HG02938 (cell line): ENCODE measurements at regions not wholly inside any gene's neighbourhood (a gene's known extent, or its start where the extent isn't known, plus 50 kb on each side); places are given as distances from the start of the nearest gene placed in this dataset.
"Not testable (repeated sequence)": the region's sequence is repeated elsewhere in the genome, so short reads cannot be mapped to it uniquely, and the experiment has no call there.

Source experiments
- ATAC-seq: cut with Tn5 transposase; IDR thresholded peaks from one replicate; pipeline ENCODE4 v1.9.1; 2021; ENCODE audit warnings: mild to moderate bottlenecking, moderate library complexity; ENCODE audit not compliant: unreplicated experiment

DNA sequence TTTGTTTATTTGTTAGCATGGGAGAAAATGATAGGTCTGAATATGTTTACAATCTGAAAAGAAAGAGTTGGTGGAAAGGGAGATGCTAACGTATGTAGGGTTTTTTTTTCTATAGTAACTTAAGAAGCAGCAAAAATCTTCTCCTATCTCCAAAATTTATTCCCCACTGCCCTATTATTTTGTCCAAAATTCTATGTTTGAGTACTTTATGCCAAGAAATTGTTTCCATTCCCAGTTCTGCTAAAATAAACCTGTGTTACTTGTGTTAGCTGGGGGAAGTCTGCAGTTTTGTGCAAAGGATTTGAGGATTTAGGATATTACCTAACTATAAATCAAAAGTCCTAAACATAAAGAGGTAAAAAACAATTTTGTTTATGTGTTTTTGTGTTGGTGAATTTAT is 2770.4 kb upstream of the PCDH20 start:
- ATAC-seq: no peak

DNA sequence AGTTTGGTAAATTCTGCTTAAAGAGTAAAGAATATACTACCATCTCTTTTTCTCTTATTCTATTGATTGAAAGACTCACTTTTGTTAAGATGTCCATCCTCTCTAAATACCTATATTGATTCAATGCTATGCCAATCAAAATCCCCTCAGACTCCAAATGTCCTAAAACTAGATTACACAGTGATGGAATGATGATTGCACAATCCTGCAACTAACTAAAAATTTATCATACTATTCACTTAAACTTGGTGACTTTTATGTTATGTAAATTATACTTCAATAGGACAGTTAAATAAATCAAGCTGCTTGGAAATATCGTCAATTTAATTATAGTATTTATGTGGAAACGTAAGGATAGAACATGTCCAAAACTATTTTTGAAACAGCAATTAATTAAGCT is 2765.1 kb upstream of the PCDH20 start:
- no peak for ATAC-seq

DNA sequence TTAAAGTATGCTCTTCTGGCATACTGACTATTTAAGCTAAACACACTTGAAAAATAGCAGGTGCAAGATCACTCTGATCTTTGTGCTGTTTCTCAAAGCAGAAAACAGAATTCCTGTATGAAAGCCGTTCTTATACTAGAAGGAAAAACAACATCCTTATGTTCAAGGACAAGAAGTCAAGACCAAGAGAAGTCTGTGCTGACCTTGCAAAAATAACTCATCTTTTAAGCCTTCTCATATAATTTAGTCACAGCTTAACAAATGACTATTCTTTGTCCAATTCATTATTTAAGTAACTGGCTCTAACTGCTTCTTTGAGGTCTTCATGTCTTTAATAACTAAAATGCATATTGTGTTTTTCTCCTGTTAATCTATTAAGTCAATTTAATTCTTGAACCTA is 2750.2 kb upstream of the PCDH20 start:
- ATAC-seq: no peak

DNA sequence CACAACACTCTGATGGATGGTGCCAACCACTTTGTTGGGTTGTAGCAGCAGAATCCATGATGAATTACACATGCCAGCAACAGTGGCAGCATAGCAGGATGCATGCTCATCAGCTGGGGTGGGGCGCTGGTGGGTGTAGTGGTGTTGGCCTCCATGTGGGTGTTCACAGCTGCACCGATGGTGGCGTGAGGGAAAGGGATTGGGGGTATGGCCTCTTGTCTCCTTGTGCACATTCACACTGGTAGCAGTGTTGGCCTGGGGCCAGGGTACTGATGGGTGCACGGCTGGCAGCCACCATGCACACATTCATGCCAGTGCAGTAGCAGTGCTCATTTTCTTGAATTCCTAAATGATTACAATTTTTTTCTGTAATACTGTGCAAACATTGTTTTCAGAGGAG is 2748.8 kb upstream of the PCDH20 start:
- no peak for ATAC-seq

DNA sequence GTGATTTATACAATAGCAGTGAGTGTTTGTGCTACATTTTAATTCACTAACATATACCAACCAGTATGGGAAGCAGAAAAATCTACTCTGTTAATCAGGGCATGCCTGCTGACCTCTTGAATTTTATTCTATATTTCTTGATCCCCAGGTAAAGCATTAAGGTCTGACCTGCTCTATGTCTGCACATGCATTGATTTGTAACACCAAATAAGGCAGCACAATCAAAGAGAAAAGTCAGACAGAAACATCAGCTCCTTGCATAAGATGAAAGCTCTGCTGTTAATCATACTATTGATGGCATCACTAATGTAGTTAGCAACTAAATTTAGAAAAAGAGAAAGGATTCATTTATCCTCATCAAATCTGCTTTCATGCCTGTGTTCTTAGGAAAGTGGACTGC is 2744.8 kb upstream of the PCDH20 start:
- ATAC-seq: no peak

DNA sequence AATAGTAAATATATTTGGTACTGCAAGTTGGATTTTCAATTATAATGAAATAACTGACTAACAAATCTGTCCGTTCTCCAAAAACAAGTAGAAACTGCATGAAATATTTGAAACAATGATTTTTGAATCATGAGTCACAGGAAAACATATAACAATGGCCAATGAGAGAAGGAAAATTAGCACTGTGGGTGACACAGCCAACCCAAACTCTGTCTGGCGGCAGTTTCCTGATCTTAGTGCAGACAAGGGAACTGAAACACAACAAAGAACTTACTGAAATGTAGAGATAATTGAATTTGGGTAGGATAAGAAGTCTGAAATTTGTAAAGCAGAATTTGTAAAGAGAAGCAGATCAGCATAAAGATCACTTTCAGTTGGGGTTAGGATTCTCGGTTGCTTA is 2743.3 kb upstream of the PCDH20 start:
- no peak for ATAC-seq

DNA sequence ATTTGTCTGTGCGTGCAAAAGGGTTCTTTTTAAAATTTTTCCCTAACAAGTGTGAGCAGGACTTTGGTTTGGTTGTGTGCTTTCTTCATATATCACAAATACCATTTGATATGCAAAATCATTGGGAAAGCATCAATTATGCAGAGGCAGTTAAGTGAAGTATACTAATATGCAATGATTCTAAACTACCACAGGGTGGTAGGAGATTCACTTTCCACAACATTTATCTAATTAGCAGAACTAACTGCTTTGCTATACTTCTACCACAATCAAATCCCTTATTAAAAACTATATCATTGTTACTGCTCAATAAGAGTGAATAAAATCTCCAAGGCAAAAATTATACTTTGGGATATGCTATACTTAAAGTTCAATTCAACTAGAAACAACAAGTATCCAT is 2738.9 kb upstream of the PCDH20 start:
- no peak for ATAC-seq

DNA sequence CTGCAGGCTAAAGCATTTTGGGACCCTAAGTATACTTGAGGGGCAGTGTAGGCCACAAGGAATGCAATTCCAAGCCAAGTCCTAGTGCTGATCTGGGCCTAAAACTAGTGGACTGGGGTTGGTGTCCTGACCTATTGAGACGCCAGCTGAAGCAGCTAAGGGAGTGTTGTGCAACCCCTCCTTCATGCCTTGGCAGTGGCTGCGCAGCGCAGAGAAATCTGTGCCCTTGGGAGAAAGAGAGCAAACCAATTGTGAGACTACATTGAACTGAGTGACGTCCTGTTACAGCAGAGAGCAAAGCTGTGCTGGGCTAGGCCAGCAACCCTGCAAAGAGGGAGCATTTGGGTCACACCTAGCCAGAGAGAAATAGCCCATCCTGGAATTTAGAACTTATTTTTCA is 2715.0 kb upstream of the PCDH20 start:
- no peak for ATAC-seq

DNA sequence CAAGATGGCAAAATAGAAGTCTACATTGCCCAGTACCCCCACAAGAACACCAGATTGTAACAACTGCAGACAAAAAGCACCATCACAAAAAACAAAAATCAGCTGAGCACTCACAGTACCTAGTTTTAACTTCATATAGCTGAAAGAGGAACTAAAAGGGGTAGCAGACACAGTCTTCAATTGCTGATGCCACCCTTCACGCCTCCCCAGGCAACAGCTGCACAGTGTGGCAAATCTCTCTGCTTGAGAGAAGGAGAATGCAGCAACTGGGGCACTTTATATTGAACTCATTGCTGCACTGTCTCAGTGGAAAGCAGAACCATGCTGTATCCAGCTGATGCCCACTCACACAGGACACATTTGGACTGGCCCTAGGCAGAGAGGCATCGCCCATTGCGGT is 2714.5 kb upstream of the PCDH20 start:
- ATAC-seq: no peak

DNA sequence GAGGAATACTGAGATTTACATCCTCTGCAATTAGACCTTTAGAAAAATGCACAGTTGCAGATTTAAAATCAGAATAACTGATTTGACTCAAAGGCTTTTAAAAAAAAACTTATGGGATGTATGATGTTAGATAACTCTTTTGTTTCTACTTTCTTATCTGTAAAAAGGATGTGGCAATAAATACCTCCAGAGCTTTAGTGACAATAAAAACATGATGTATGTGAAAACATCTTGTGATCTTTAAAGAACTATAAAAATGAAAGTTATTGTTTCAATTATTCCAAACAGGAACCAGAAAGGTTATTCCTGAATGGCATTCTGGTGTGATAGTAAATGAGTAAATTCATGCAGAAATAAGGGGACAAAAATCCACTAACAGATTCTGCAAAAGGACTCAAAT is 2712.2 kb upstream of the PCDH20 start:
- ATAC-seq: no peak

DNA sequence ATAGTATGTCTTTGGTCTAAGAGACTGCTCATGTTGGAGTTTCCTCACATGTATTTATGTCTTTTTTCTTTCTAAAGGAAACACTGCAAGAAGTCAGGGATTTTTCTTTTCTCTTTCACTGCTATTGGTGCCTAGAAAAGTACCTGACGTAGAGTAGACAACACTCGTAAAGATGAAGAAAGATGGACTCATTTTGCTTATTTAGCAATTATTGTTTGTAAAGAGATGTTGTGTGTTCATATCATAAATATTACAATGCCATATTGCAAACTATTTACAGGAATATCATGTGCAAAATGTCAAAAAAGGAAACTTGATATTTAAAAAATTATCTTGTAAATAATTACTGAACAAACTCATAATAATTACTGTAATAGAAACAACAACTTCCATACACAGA is 2711.5 kb upstream of the PCDH20 start:
- ATAC-seq: no peak

DNA sequence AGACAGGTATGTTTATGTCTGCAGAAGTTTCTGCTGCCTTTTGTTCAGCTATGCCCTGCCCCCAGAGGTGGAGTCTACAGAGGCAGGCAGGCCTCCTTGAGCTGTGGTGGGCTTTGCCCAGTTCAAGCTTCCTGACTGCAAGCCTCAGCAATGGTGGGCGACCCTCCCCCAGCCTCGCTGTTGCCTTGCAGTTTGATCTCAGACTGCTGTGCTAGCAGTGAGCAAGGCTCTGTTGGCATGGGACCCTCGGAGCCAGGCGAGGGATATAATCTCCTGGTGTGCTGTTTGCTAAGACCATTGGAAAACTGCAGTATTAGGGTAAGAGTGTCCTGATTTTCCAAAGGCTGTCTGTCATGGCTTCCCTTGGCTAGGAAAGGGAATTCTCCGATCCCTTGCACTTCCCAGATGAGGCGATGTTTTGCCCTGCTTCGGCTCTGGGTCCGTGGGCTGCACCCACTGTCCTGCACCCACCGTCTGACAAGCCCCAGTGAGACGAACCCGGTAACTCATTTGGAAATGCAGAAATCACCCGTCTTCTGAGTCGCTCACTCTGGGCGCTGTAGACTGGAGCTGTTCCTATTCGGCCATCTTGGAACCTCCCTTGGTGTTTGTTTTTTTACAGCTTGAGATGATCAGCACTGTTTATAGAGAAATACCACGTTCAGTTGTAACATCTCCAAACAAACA is 2705.5 kb upstream of the PCDH20 start:
- not testable (repeated sequence) for ATAC-seq

DNA sequence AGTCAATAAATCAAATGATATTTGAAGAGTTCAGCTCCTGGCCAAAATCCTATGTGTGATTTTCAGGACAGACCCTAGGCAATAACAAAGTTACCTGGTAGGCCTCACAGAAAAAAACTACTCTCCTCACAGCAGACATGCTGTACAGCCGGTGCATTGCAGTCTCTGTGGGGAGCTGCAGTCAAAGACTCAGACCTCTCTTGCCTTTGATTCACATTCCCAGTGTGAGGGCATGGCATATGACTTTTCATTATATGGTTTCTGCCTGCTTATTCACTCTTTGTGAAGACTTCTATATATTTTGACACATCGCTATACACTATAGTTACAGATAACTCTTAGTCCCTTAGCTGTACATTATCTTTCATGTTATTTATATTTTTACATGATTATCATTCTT is 2684.3 kb upstream of the PCDH20 start:
- ATAC-seq: no peak

DNA sequence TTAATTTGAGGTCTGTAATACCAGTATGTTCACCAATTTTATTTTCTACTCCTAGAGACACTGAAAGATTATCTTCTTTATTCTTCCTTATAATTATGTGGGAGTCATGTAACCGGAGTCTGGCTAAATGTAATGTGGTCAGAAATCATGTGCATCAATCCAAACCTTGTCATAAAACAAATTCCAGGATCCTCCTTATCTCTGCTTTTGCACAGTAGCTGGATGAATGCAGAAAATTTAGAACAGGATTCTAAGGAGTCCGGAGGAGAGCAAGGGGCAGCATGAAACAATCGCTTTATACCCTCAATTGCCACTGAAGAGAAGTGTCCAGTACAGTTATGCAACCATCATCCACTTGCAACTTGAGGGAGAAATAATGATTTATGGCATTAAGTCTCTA is 2674.7 kb upstream of the PCDH20 start:
- no peak for ATAC-seq

DNA sequence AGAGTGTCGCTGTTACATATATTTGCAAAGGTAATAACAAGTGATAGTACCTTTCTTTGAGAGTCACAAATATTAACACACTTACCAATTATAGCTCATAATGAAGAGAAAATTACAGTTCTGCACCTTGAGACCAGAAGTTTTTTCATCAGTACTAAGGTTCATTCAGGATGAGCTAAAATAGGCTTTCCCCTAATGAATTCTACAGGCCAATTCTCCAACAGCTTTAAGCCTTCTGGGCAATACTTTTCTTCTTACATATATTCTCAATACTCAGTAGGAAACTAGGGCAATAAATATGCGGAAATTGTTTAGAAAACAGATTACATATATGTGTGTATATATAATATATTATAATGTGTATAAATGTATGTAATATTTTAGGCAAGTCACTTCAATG is 2672.8 kb upstream of the PCDH20 start:
- no peak for ATAC-seq

DNA sequence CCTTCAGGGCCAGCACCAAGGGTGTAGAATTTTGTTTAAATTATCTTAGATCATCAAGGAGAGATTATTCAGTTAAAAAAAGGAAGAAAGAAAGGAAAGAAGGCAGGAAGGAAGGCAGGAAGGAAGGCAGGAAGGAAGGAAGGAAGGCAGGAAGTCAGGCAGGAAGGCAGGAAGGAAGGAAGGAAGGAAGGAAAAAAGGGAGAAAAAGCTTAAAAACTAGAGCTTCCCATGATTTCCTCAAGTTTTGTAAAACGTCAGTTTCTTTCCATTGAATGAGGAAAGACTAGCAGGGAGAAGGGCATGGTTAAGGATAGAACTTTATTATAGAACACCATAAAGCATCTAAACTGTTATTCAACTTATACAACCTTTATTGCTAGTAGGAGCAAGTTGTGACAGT is 2672.0 kb upstream of the PCDH20 start:
- ATAC-seq: no peak

DNA sequence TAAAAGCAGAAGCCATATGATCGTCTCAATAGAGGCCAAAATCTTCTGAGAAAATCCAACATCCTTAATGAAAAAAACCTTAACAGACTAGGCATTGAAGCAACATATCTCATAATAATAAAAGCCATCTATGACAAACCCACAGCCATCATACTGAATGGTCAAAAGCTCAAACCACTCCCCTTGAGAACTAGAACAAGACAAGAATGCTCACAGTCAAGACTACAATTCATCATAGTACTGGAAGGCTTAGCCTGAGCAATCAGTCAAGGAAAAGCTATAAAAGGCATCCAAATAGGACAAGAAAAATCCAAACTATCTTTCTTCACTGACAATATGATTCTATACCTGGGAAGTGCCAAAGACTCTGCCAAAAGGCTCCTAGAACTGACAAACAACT is 2668.2 kb upstream of the PCDH20 start:
- no peak for ATAC-seq

DNA sequence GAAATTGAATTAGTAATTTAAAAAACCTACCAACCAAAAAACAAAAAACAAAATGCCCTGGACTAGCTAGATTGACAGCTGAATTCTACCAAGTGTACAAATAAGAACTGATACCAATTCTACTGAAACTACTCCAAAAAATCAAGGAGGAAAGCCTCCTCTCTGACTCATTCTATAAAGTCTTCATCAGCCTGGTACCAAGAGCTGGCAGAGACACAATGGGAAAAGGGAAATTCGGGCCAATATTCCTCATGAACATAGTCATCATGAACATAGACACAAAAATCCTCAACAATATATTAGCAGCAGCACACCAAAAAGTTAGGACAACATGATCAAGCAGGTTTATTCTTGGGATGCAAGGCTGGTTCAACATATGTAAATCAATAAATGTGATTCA is 2667.7 kb upstream of the PCDH20 start:
- ATAC-seq: no peak

DNA sequence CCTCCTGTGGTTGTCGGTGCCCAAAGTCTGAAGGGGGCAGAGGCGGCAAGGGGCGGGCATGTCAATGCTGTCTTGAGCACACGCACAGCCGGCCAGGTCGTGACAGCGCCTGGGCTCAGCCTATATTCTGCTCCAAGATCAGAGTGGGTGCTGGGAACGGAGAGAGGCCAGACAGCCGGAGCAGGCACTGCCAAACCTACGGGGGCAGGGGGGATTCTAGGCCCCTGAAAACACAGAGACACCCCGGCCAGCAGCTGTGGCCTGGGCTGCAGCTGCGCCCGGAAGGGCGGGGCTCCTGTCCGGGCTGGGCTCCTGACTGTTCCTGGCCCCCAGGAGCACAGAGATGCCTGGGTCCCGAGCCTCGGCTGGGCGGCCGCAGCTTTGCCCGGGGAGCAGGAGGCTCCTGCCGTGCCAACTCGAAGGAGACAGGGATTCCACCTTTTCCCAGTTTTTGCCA is 2662.9 kb upstream of the PCDH20 start:
- ATAC-seq: no peak

DNA sequence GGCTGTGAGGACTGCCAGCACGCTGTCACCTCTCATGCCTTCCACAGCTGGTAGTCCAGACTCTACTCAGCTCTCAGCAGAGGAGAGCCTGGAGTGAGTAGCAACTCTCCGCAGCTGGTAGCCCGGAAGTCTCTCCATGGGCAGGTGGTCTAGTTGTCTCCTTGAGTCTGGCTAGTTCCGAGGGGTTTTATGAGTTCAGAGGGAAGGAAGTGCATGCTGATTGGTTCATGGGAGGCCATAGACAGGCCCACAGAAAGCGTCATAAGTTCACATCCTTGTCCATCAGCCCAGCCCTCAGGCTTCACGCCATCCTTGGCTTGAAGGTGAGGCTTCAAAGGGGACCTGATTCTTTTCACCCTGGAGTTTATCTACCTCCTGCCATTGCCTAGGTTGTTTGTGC is 2662.4 kb upstream of the PCDH20 start:
- ATAC-seq: no peak

DNA sequence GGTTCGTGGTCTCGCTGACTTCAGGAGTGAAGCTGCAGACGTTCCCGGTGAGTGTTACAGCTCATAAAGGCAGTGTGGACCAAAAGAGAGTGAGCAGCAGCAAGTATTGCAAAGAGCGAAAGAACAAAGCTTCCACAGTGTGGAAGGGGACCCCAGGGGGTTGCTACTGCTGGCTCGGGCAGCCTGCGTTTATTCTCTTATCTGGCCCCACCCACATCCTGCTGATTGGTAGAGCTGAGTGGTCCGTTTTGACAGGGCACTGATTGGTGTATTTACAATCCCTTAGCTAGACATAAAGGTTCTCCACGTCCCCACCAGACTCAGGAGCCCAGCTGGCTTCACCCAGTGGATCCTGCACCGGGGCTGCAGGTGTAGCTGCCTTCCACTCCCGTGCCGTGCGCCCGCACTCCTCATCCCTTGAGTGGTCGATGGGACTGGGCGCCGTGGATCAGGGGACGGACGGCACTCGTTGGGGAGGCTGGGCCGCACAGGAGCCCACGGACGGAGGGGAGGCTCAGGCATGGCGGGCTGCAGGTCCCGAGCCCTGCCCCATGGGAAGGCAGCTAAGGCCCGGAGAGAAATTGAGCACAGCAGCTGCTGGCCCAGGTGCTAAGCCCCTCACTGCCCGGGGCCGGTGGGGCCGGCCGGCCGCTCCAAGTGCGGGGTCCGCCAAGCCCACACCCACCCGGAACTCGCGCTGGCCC is 2661.6 kb upstream of the PCDH20 start:
- ATAC-seq: not testable (repeated sequence)

DNA sequence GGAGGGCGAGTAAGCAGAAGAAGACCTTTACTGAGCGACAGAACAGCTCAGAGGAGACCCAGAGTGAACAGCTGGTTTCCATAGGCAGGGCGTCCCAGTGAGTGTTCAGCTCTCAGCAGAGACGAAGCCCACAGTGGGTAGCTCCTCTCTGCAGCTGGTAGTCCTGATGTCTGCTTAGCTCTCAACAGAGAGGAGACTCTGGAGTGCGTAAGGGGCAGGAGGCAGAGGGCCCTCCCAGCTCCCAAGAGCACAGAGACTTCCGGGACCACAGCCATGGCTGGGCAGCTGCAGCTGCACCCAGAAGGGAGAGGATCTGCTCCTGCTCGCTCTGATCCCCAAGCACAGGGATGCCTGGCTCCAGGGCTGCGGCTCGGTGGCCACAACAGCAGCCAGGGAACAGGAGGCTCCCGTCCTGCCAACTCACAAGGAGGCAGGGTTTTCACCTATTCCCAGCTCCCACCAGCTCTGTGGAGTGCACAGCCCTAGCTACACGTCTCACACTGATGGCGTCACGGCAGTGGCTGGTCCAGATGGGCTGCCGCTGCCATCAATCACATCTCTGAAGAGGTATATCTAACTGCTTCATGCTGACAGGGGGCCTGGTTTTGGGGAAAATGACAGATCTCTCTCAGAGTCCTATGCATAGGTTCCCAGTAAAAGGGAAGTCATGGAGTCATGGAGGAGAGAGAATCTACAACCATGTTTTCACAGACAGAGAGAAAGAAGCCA is 2660.1 kb upstream of the PCDH20 start:
- ATAC-seq: no peak
